K562 (cell line): ENCODE measurements at regions not wholly inside any gene's neighbourhood (a gene's known extent, or its start where the extent isn't known, plus 50 kb on each side); places are given as distances from the start of the nearest gene placed in this dataset.

Experiments used
- ATAC-seq: fragments of 200-7000 bp; cut with Tn5 transposase; 3 replicates; pipeline ENCODE4 v1.9.1; 2020; ENCODE audit warnings: moderate library complexity
- BruUV-seq: library from RNA; stranded (reverse); fragments of 400-500 nt; replicated peaks from 2 replicates; lab custom pipeline; 2021; lab: Mats Ljungman, UMichigan
- CTCF ChIA-PET: fragments of 300-600 bp; formaldehyde crosslinking; extraction: SDS; loops from one replicate; lab custom pipeline; 2021; ENCODE audit warnings: low intra/inter-chr PET ratio; lab: Yijun Ruan, JAX
- POLR2A ChIA-PET: fragments of 300-600, 350-650 bp; sonication (Branson Sonifier 250); formaldehyde crosslinking; extraction: SDS; loops from one replicate; lab custom pipeline; 2021; ENCODE audit warnings: antibody characterized with exemption, inconsistent platforms; lab: Yijun Ruan, JAX
- DNase-seq, 4 experiments: peaks; one replicate each; pipeline versions ENCODE4 v3.0.0 to v3.0.0-alpha.2; 2011 to 2018; ENCODE audit warnings: low spot score in 3 of 4, mixed read lengths in 3 of 4; ENCODE audit errors: extremely low read depth in 1 of 4
- FAIRE-seq: peaks from 2 replicates; lab custom pipeline; 2011; peaks lifted over from hg19 to GRCh38; lab: Jason Lieb, UNC
- H2AFZ ChIP-seq: 2 replicates; pipeline ENCODE4 v1.6.0; 2011; ENCODE audit warnings: low read depth, low read length, control low read depth, inconsistent platforms
- H3K27ac ChIP-seq: fragments of 200-600 bp; 3 replicates; pipeline ENCODE4 v1.8.0; 2011; ENCODE audit warnings: low read depth, mild to moderate bottlenecking, control low read depth, inconsistent platforms, low read length, moderate library complexity, mixed read lengths; ENCODE audit errors: extremely low read depth
- H3K27me3 ChIP-seq, 2 experiments: fragments of 300-600 bp in 1 of 2; 2 replicates in 1 of 2; 3 replicates in 1 of 2; pipeline versions ENCODE4 v1.6.0 to v1.8.0; 2011; ENCODE audit warnings: inconsistent platforms in 2 of 2, low read length in 2 of 2, mild to moderate bottlenecking in 1 of 2, mixed read lengths in 1 of 2, moderate library complexity in 1 of 2; ENCODE audit not compliant: control insufficient read depth in 2 of 2, insufficient read depth in 2 of 2
- H3K36me3 ChIP-seq: fragments of 300-600 bp; 3 replicates; pipeline ENCODE4 v1.8.0; 2011; ENCODE audit warnings: mild to moderate bottlenecking, low read length, inconsistent platforms; ENCODE audit not compliant: control insufficient read depth, insufficient read depth
- H3K4me1 ChIP-seq, 2 experiments: fragments of 200-600 bp in 1 of 2; replicated peaks in 1 of 2; 2 replicates in 1 of 2; 3 replicates in 1 of 2; pipeline versions ENCODE4 v1.5.1 to v1.8.0; 2011; ENCODE audit warnings: inconsistent platforms in 2 of 2, low read length in 2 of 2, mild to moderate bottlenecking in 1 of 2, mixed read lengths in 1 of 2, moderate library complexity in 1 of 2; ENCODE audit not compliant: control insufficient read depth in 2 of 2, insufficient read depth in 2 of 2
- H3K4me2 ChIP-seq: 2 replicates; pipeline ENCODE4 v1.6.1; 2011; ENCODE audit warnings: low read length, control low read depth, inconsistent platforms, mixed read lengths; ENCODE audit not compliant: insufficient read depth
- H3K4me3 ChIP-seq: fragments of 200-600 bp; sonication (generic), shearing (Covaris generic); 2 replicates; pipeline ENCODE4 v1.5.1; 2016; ENCODE audit warnings: control low read depth, inconsistent platforms
- H3K79me2 ChIP-seq: fragments of 200-600 bp; 3 replicates; pipeline ENCODE4 v1.8.0; 2011; ENCODE audit warnings: low read length, inconsistent platforms; ENCODE audit not compliant: control insufficient read depth, insufficient read depth
- H3K9ac ChIP-seq, 2 experiments: 2 replicates each; pipeline versions ENCODE4 v1.6.0 to v1.6.1; 2011; ENCODE audit warnings: low read depth in 2 of 2, low read length in 2 of 2, control low read depth in 1 of 2, inconsistent platforms in 1 of 2, mild to moderate bottlenecking in 1 of 2, mixed read lengths in 1 of 2; ENCODE audit not compliant: insufficient read depth in 1 of 2
- H3K9me1 ChIP-seq: one replicate; pipeline ENCODE4 v1.6.0; 2011; ENCODE audit warnings: inconsistent platforms, mild to moderate bottlenecking, low read length, moderate library complexity; ENCODE audit not compliant: control insufficient read depth, insufficient read depth
- H3K9me3 ChIP-seq: replicated peaks from 2 replicates; pipeline ENCODE4 v1.5.1; 2011; ENCODE audit warnings: low read depth, low read length, inconsistent platforms; ENCODE audit not compliant: control insufficient read depth, insufficient read depth
- H4K20me1 ChIP-seq: replicated peaks from 2 replicates; pipeline ENCODE4 v1.6.1; 2011; ENCODE audit warnings: low read length, inconsistent platforms, mixed read lengths; ENCODE audit not compliant: control insufficient read depth, insufficient read depth
- FOXK1 ChIP-seq: sonication (generic); formaldehyde crosslinking; IDR thresholded peaks from 2 replicates; pipeline ENCODE4 v1.8.0; 2022; ENCODE audit warnings: missing genetic modification reagents, mild to moderate bottlenecking, borderline replicate concordance
- LARP7 ChIP-seq: fragments of 450-650 bp; IDR thresholded peaks from 2 replicates; pipeline ENCODE4 v1.6.1; 2016
- NELFE ChIP-seq: IDR thresholded peaks from 2 replicates; pipeline ENCODE4 v1.6.1; 2011; ENCODE audit warnings: mild to moderate bottlenecking; ENCODE audit not compliant: insufficient read depth, insufficient read length
- PCBP1 ChIP-seq: fragments of 200-400 bp; formaldehyde crosslinking; IDR thresholded peaks from 2 replicates; pipeline ENCODE4 v1.6.1; 2018; ENCODE audit warnings: mild to moderate bottlenecking, low read depth, low read length; ENCODE audit not compliant: poor library complexity, severe bottlenecking
- PHB2 ChIP-seq: fragments of 450-650 bp; IDR thresholded peaks from 2 replicates; pipeline ENCODE4 v1.6.1; 2017; ENCODE audit warnings: low read depth
- SRSF3 ChIP-seq: fragments of 200-400 bp; formaldehyde crosslinking; IDR thresholded peaks from 2 replicates; pipeline ENCODE4 v1.6.1; 2016; ENCODE audit warnings: mild to moderate bottlenecking, low read length, moderate library complexity; ENCODE audit not compliant: insufficient read depth
- ZFP30 ChIP-seq: fragments of 250-450 bp; sonication (Bioruptor Pico); IDR thresholded peaks from 2 replicates; pipeline ENCODE4 v1.8.0; 2022; ENCODE audit warnings: moderate library complexity, mild to moderate bottlenecking, inconsistent platforms, borderline replicate concordance
- ZNF175 ChIP-seq: fragments of 200-800 bp; sonication (Bioruptor generic); IDR thresholded peaks from 2 replicates; pipeline ENCODE4 v1.6.1; 2016; ENCODE audit warnings: low read depth, mild to moderate bottlenecking, missing genetic modification characterization, missing compliant biosample characterization
- ZNF212 ChIP-seq: fragments of 450-650 bp; formaldehyde crosslinking; IDR thresholded peaks from 2 replicates; pipeline ENCODE4 v1.4.0; 2020; ENCODE audit warnings: mild to moderate bottlenecking
- ZNF224 ChIP-seq: sonication (generic); formaldehyde crosslinking; IDR thresholded peaks from 2 replicates; pipeline ENCODE4 v1.8.0; 2022; ENCODE audit warnings: mild to moderate bottlenecking, missing genetic modification reagents
- ZNF780A ChIP-seq: fragments of 250-450 bp; sonication (Bioruptor Pico); IDR thresholded peaks from 2 replicates; pipeline ENCODE4 v1.5.0; 2021; ENCODE audit warnings: mild to moderate bottlenecking
- WGBS: fragments of 100-300 bp; shearing (Covaris generic); methylation state at CpG from one replicate; pipeline ENCODE4 v1.1.6; 2016; ENCODE audit warnings: low coverage, mixed read lengths; ENCODE audit not compliant: insufficient coverage; ENCODE audit errors: missing lambda C conversion rate; 5-methylcytosine and 5-hydroxymethylcytosine counted together
- in situ Hi-C: fragments of 300-500 bp; cut with MboI; formaldehyde crosslinking; loops from 4 replicates; pipeline ENCODE4 v1.15.0; 2018; ENCODE audit warnings: inconsistent platforms, mixed read lengths
- intact Hi-C: fragments of 100-400 bp; cut with micrococcal nuclease; formaldehyde crosslinking; loops from 2 replicates; pipeline ENCODE4 v1.14.2; 2022

- intact Hi-C loops, result no loop called here
- POLR2A ChIA-PET, result no interaction called here
- no peak overlapping the region for H3K4me2 ChIP-seq
- no peak overlapping the region for H3K9ac ChIP-seq
- no peaks in the 10 kb centered on the region for H3K4me1 ChIP-seq
- FAIRE-seq, result no peak
- H3K27me3 ChIP-seq, result peaks cover 0 to 2% of the 10 kb centered on the region in 2 experiments; a peak in 1 of 5 replicates
- no peak for ATAC-seq
- 5% methylated on average over 4 of the region's 4 CpGs for WGBS
- CTCF ChIA-PET, result no interaction called here
- H3K4me3 ChIP-seq, result no peak overlapping the region
- no peaks in the 10 kb centered on the region for H3K9me3 ChIP-seq
- no peak for TF ChIP-seq ZNF780A (CRISPR knock-in tag)
- no peak for TF ChIP-seq ZNF212
- no peak for TF ChIP-seq ZFP30
- no peak for TF ChIP-seq ZNF175
- no peak for TF ChIP-seq SRSF3
- TF ChIP-seq PCBP1, result no peak
- TF ChIP-seq LARP7, result no peak
- no peak for TF ChIP-seq ZNF224 (CRISPR knock-in tag)
- no peak for TF ChIP-seq PHB2
- TF ChIP-seq NELFE, result no peak
- no peak for TF ChIP-seq FOXK1
- TF ChIP-seq, all 486 proteins: peak for 0
- BruUV-seq, result no TSS peak
- Histone ChIP-seq H3K79me2 (no peaks in the 10 kb centered on the region), H4K20me1 (no peaks in the 10 kb centered on the region), H3K27ac (no peak overlapping the region), H3K9me1 (no peaks in the 10 kb centered on the region), H3K36me3 (no peaks in the 10 kb centered on the region), H2AFZ (no peak overlapping the region)
- DNase-seq, result no peak
- in situ Hi-C loops, result no loop called here
Measured at GRCh38 chr16:17692484-17692883, 221.7 kb upstream of the XYLT1 start.
